Ishikawa (cell line): ENCODE measurements at regions not wholly inside any gene's neighbourhood (a gene's known extent, or its start where the extent isn't known, plus 50 kb on each side); places are given as distances from the start of the nearest gene placed in this dataset.

Experiments
- CREB1 ChIP-seq: IDR thresholded peaks from 2 replicates; pipeline ENCODE4 v1.6.1; 2012; ENCODE audit warnings: low read depth
- EGR1 ChIP-seq: IDR thresholded peaks from 2 replicates; pipeline ENCODE4 v1.6.1; 2012
- TAF1 ChIP-seq: IDR thresholded peaks from 2 replicates; pipeline ENCODE4 v1.6.1; 2012; ENCODE audit warnings: low read depth, mild to moderate bottlenecking
- TF ChIP-seq, protein P1 (sequence below): IDR thresholded peaks from 2 replicates; pipeline ENCODE4 v1.6.1; 2012

DNA sequence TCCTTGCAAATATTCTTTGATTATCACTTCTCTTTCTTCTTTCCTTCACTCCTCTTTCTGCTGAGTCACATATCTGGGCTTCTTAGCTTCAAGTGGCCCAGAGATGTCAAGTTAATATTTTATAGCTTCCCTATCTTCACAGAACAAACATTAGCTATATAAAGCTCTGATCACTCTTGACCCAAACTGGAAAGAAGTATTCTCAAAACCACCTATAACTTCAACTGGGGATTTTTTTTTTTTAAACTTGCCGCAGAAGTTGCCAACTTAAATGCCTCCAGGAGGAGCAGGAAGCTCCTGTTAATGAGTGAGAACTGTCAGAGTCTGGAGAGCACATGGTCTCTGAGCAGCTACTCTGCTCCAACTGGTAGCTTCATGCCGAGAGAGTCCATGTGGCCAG, 233.3 kb upstream of the EDNRA start:
- no peak for TF ChIP-seq EGR1
- no peak for TF ChIP-seq CREB1
- no peak for TF ChIP-seq TAF1
- TF ChIP-seq, protein P1, sequence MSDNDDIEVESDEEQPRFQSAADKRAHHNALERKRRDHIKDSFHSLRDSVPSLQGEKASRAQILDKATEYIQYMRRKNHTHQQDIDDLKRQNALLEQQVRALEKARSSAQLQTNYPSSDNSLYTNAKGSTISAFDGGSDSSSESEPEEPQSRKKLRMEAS, result no peak
